Astrocyte (in vitro differentiated cells and primary cell): ENCODE measurements at regions not wholly inside any gene's neighbourhood (a gene's known extent, or its start where the extent isn't known, plus 50 kb on each side); places are given as distances from the start of the nearest gene placed in this dataset.

Experiments used
- EZH2 ChIP-seq: IDR thresholded peaks from 2 replicates; pipeline ENCODE4 v1.6.1; 2012; ENCODE audit warnings: mild to moderate bottlenecking, low read length, inconsistent platforms; ENCODE audit not compliant: insufficient read depth
- TF ChIP-seq, protein P1 (sequence below): IDR thresholded peaks from 2 replicates; pipeline ENCODE4 v1.5.1; 2011; ENCODE audit warnings: low read depth, mild to moderate bottlenecking, inconsistent platforms, low read length, moderate library complexity; ENCODE audit not compliant: insufficient read depth

DNA sequence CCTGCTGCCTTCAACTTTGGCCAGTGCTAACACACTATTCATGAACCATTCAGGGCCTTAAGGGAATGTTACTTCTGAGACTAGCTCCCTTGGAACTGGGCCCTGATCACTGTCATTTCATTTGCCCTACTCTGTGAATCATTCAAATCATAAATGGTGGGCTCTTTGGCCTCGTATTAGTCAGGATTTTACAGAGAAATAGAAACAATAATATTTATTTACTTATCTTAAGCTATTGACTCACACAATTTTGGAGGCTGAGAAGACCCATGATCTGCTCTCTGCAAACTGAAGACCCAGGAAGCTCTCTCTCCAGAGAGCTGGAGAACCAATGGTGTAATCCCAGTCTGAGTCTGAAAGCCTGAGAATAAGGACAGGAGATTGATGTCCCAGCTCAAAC, 398.5 kb downstream of the LRIG3 start:
- TF ChIP-seq, protein P1, sequence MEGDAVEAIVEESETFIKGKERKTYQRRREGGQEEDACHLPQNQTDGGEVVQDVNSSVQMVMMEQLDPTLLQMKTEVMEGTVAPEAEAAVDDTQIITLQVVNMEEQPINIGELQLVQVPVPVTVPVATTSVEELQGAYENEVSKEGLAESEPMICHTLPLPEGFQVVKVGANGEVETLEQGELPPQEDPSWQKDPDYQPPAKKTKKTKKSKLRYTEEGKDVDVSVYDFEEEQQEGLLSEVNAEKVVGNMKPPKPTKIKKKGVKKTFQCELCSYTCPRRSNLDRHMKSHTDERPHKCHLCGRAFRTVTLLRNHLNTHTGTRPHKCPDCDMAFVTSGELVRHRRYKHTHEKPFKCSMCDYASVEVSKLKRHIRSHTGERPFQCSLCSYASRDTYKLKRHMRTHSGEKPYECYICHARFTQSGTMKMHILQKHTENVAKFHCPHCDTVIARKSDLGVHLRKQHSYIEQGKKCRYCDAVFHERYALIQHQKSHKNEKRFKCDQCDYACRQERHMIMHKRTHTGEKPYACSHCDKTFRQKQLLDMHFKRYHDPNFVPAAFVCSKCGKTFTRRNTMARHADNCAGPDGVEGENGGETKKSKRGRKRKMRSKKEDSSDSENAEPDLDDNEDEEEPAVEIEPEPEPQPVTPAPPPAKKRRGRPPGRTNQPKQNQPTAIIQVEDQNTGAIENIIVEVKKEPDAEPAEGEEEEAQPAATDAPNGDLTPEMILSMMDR: no peak
- no peak for TF ChIP-seq EZH2
